MM.1S (cell line): ENCODE measurements at regions not wholly inside any gene's neighbourhood (a gene's known extent, or its start where the extent isn't known, plus 50 kb on each side); places are given as distances from the start of the nearest gene placed in this dataset.

ENCODE experiments used
- EZH2 ChIP-seq: fragments of 300-600 bp; sonication (generic); optimal IDR thresholded peaks from 2 replicates; pipeline ENCODE3; 2017; ENCODE audit warnings: low read depth, mild to moderate bottlenecking, antibody characterized with exemption, low read length, mixed read lengths
- EZH2phosphoT487 ChIP-seq: fragments of 300-600 bp; sonication (generic); IDR thresholded peaks from 2 replicates; pipeline ENCODE4 v1.6.1; 2018; ENCODE audit warnings: antibody characterized with exemption, low read length
- TF ChIP-seq, protein P1 (sequence below): fragments of 300-600 bp; sonication (generic); IDR thresholded peaks from 2 replicates; pipeline ENCODE4 v1.5.1; 2016; ENCODE audit warnings: antibody characterized with exemption, low read length, mixed read lengths

DNA sequence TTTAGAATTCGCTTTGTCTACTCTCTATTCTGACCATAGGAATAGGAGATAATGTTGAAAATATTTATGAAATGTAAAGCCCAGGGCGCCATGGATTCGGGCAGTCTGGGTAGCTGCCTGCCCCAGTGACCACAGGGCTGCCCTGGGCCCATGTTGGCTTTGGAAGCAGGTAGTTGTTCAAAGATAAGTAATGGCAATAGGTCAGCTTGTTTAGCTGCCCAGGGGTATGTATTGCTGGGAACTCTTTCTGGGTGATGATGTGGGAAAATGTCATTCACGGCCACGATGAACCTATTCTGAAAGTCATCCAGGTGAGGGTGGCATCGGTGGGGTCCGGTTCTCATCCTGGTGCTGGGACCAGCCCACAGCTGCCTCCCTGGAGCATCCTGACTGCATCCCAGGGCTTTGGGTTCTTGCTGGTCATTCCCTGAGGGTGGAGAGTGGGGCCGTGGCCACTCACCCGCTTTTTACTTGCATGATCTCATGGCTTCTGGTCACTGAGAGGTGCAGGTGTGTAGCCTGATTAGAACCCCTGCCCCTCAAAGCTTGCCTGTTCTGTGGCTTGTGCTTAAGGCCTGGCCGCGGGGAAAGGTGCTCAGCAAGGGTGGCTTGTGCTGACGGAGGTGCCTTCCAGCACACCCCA is 102.8 kb downstream of the ERMARD start:
- TF ChIP-seq, protein P1, sequence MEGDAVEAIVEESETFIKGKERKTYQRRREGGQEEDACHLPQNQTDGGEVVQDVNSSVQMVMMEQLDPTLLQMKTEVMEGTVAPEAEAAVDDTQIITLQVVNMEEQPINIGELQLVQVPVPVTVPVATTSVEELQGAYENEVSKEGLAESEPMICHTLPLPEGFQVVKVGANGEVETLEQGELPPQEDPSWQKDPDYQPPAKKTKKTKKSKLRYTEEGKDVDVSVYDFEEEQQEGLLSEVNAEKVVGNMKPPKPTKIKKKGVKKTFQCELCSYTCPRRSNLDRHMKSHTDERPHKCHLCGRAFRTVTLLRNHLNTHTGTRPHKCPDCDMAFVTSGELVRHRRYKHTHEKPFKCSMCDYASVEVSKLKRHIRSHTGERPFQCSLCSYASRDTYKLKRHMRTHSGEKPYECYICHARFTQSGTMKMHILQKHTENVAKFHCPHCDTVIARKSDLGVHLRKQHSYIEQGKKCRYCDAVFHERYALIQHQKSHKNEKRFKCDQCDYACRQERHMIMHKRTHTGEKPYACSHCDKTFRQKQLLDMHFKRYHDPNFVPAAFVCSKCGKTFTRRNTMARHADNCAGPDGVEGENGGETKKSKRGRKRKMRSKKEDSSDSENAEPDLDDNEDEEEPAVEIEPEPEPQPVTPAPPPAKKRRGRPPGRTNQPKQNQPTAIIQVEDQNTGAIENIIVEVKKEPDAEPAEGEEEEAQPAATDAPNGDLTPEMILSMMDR: no peak
- TF ChIP-seq EZH2phosphoT487: no peak
- no peak for TF ChIP-seq EZH2
